ENCODE measurements at regions not wholly inside any gene's neighbourhood (a gene's known extent, or its start where the extent isn't known, plus 50 kb on each side); places are given as distances from the start of the nearest gene placed in this dataset.
A peak's percentile ranks its signal among the peaks of the same experiment; 100 is the strongest.

DNA sequence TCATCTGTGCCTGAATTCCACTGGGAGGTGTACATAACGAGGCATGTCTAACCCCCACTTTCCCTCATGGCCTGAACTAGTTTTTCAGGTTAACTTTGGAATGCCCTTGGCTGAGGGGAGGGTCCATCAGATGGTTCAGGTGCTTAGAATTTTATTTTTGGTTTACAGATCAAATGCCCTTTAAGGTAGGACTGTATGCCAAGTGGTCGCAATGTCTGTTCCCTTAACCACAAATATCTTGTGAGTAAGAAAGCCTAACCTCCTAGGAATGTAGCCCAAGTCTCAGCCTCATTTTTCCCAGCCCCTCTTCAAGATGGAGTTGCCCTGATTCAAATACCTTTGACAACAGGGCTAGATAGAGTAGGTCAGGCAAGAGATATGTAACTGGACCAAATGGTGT is 78.4 kb downstream of the RNASET2 start:
- H3K9me3 Mint-ChIP-seq (ENCODE audit: low read depth) = peaks cover 7% of the 10 kb centered on the region
- H3K36me3 Mint-ChIP-seq (ENCODE audit: low read depth) = peaks cover 3% of the 10 kb centered on the region
- no peak overlapping the region for H3K4me3 Mint-ChIP-seq (ENCODE audit: unreplicated experiment)
- H3K4me1 Mint-ChIP-seq (ENCODE audit: low read depth) = no peaks in the 10 kb centered on the region
- no peak for DNase-seq (ENCODE audit: low spot score)
- peaks cover 4% of the 10 kb centered on the region for H3K27me3 Mint-ChIP-seq (ENCODE audit: low read depth)
- no peak overlapping the region for H3K27ac Mint-ChIP-seq (ENCODE audit: unreplicated experiment)
- TF ChIP-seq, protein P1, sequence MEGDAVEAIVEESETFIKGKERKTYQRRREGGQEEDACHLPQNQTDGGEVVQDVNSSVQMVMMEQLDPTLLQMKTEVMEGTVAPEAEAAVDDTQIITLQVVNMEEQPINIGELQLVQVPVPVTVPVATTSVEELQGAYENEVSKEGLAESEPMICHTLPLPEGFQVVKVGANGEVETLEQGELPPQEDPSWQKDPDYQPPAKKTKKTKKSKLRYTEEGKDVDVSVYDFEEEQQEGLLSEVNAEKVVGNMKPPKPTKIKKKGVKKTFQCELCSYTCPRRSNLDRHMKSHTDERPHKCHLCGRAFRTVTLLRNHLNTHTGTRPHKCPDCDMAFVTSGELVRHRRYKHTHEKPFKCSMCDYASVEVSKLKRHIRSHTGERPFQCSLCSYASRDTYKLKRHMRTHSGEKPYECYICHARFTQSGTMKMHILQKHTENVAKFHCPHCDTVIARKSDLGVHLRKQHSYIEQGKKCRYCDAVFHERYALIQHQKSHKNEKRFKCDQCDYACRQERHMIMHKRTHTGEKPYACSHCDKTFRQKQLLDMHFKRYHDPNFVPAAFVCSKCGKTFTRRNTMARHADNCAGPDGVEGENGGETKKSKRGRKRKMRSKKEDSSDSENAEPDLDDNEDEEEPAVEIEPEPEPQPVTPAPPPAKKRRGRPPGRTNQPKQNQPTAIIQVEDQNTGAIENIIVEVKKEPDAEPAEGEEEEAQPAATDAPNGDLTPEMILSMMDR (IDR thresholded peaks at IDR 0.05) = no peak

DNA sequence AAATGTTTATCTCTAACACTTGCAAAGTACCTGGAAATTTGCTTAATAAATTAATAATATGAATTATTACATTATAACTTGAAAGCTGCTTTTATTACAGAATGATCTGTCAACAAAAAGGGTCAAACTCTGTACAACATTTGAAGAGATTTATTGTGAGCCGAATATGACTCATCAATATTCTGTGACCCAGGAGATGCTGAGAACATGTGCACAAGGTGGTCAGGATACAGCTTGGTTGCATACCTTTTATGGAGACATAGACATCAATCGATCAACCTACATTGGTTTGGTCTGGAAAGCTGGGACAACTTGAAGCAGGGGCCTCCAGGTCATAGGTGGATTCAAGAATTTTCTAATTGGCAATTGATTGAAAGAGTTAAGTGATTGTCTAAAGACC is 79.0 kb downstream of the RNASET2 start:
- Mint-ChIP-seq H3K27ac (ENCODE audit: unreplicated experiment) (peak overlapping the region; percentile 57), H3K4me3 (ENCODE audit: unreplicated experiment) (no peak overlapping the region), H3K27me3 (ENCODE audit: low read depth) (peaks cover 4% of the 10 kb centered on the region), H3K36me3 (ENCODE audit: low read depth) (peaks cover 1% of the 10 kb centered on the region), H3K4me1 (ENCODE audit: low read depth) (no peaks in the 10 kb centered on the region), H3K9me3 (ENCODE audit: low read depth) (peaks cover 3% of the 10 kb centered on the region)
- no peak for DNase-seq (ENCODE audit: low spot score)
- TF ChIP-seq, protein P1 (IDR thresholded peaks at IDR 0.05) = no peak

DNA sequence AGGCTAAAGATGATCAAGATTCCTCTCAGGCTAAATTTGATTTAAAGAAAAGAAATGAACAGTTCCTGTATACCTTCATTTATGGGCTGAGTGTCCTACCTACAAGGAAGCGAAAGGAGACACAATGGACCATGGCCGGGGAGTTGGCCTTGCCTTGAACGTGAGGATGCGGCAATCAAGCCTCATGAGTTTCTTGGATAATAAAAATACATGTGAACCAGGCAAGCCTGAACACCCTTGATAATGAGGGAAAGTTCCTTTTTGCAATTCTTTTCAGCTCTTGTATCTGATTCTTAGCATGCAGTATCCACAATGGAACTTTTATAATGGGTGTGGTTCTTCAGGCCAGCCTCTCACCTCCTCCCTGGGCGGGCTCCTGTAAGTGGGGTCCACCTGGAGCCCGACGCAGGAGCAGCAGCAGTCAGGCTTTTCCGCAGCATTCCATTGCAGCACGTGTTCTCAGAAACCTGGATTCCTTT is 83.8 kb downstream of the RNASET2 start:
- Mint-ChIP-seq H3K4me1 (ENCODE audit: low read depth) (no peaks in the 10 kb centered on the region), H3K9me3 (ENCODE audit: low read depth) (no peaks in the 10 kb centered on the region), H3K27me3 (ENCODE audit: low read depth) (peaks cover 2% of the 10 kb centered on the region), H3K36me3 (ENCODE audit: low read depth) (no peaks in the 10 kb centered on the region), H3K27ac (ENCODE audit: unreplicated experiment) (no peak overlapping the region), H3K4me3 (ENCODE audit: unreplicated experiment) (no peak overlapping the region)
- no peak for DNase-seq (ENCODE audit: low spot score)
- TF ChIP-seq, protein P1 (IDR thresholded peaks at IDR 0.05) = no peak

DNA sequence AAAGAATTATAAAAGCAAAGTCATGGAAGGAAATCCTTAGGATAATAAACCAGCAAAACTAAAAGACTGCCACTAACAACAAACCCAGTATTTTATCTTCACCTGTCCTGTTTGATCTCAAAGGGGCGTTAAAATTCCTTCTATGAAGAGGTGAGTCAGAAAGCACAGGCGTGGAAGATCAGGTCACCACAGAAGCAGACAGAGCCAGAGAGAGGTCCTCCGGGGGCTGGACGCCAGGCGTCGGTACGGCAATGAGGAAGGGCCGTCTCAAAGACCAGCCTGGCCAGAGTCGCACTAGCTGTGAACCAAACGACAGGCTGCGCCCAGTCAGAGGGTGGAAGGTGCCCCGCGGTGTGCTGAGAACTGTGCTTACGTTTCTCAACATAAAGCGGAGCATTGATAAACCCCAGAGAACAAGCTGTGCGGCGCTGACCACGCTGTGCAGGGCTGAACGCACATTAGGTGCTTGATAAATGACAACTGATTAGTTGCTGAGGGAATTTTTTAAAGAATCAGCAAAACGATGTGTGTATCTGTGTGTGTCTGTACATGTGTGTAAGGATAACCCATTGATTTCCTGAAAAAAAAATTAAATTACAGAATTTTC is 85.6 kb downstream of the RNASET2 start:
- no peaks in the 10 kb centered on the region for H3K9me3 Mint-ChIP-seq (ENCODE audit: low read depth)
- H3K27me3 Mint-ChIP-seq (ENCODE audit: low read depth) = peaks cover 2% of the 10 kb centered on the region
- H3K4me1 Mint-ChIP-seq (ENCODE audit: low read depth) = no peaks in the 10 kb centered on the region
- H3K36me3 Mint-ChIP-seq (ENCODE audit: low read depth) = no peaks in the 10 kb centered on the region
- DNase-seq (ENCODE audit: low spot score) = no peak
- no peak overlapping the region for H3K27ac Mint-ChIP-seq (ENCODE audit: unreplicated experiment)
- TF ChIP-seq, protein P1 (IDR thresholded peaks at IDR 0.05) = no peak
- H3K4me3 Mint-ChIP-seq (ENCODE audit: unreplicated experiment) = no peak overlapping the region

DNA sequence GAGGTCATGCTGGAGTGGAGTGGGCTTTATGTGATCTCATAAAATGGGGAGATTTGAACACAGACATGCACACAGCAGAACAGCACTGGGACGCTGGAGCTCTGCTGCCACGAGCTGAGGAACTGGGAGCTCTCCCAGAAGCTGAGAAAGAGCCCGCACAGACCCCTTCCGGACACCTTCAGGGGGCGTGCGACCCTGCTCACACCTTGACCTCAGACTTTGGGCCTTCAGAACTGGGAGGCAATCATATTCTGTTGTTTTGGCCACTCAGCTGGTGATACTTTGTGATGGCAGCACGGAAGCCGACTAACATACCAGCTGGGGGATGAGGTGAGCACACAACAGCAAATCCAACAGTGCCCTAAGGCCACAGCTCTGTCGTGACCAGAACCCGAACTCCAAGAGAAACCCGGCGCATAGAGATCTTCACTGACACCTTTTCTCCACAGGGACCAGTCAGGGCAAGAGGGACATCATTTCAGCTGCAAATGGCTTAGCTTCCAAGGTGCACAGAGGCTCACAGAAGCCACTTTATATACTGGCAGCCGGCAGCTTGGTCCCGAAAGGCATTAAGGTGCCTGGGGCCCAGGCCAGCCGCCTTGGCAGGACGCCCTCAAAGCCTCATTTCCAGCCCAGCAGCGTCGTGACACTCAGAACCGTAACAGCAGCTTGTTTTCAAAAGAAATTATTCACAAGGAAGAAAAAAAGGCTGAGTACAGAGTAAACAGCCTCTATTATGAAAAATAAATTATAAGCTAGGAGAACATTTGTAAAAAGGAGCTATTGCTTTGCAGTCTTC is 89.3 kb downstream of the RNASET2 start:
- Mint-ChIP-seq H3K27me3 (ENCODE audit: low read depth) (peaks cover under 1% of the 10 kb centered on the region), H3K36me3 (ENCODE audit: low read depth) (no peaks in the 10 kb centered on the region), H3K4me1 (ENCODE audit: low read depth) (peaks cover under 1% of the 10 kb centered on the region), H3K4me3 (ENCODE audit: unreplicated experiment) (no peak overlapping the region), H3K9me3 (ENCODE audit: low read depth) (no peaks in the 10 kb centered on the region), H3K27ac (ENCODE audit: unreplicated experiment) (no peak overlapping the region)
- TF ChIP-seq, protein P1 (IDR thresholded peaks at IDR 0.05) = no peak
- DNase-seq (ENCODE audit: low spot score) = no peak
